ENCODE measurements at regions not wholly inside any gene's neighbourhood (a gene's known extent, or its start where the extent isn't known, plus 50 kb on each side); places are given as distances from the start of the nearest gene placed in this dataset.

DNA sequence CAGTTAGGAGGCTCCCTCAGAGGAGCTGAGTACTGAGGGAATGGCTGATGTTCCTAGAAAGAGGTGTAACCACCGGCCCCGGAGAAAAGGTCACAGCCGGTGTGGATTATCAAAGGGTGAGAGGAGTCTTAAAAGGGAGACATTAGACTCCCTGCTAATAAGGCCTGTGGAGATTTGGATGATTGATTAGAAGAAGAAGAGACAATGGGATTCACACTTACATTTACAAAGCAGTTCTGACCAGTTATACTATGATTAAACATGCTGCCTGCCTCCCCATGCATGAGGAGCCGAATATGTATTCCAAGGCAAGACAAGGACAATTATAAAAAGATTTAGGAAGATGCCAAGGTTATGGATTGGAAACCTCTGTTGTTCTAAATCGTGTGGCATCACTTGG lies 302.4 kb downstream of the SLC4A3 start:
- Histone ChIP-seq H3K36me3 (replicated peaks in 1 of 2; ENCODE audit: control insufficient read depth in 1 of 2, insufficient read depth in 2 of 2, low read length in 2 of 2) (no peaks in the 10 kb centered on the region), H2AFZ (ENCODE audit: low read length) (no peak overlapping the region), H3K4me3 (replicated peaks in 1 of 3; ENCODE audit: insufficient read depth in 1 of 3, low read depth in 2 of 3, low read length in 3 of 3) (no peak overlapping the region), H4K20me1 (ENCODE audit: insufficient read depth, low read length) (no peaks in the 10 kb centered on the region), H3K4me1 (ENCODE audit: insufficient read depth, low read length) (no peaks in the 10 kb centered on the region), H3K9ac (ENCODE audit: insufficient read depth, low read depth, low read length) (no peak overlapping the region), H3K4me2 (ENCODE audit: low read depth, low read length) (no peak overlapping the region), H3K27ac (ENCODE audit: extremely low read length, insufficient read depth, low read length) (no peak overlapping the region), H3K79me2 (ENCODE audit: insufficient read depth, low read length) (no peaks in the 10 kb centered on the region), H3K27me3 (ENCODE audit: control insufficient read depth in 1 of 2, insufficient read depth in 2 of 2, low read length in 2 of 2) (no peaks in the 10 kb centered on the region; a peak in 1 of 5 replicates), H3K9me3 (ENCODE audit: low read length) (no peaks in the 10 kb centered on the region)
- CTCF ChIA-PET (ENCODE audit: low intra/inter-chr PET ratio, low total read pairs): no interaction called here
- FAIRE-seq (no peak), ATAC-seq (no peak), DNase-seq (ENCODE audit: low spot score) (no peak)
- POLR2A ChIA-PET: no interaction called here
- BruUV-seq (replicated peaks): no TSS peak
- 9% methylated on average over 5 of the region's 5 CpGs for WGBS (ENCODE audit: low lambda C conversion rate)
- intact Hi-C loops (cut with micrococcal nuclease; ENCODE audit: unreplicated experiment) (no loop called here), in situ Hi-C loops (cut with HindIII; ENCODE audit: extremely low pct_ligation_motif_present, low pct_unique_long_range_greater_than_20kb) (no loop called here)
- TF ChIP-seq TARDBP (CRISPR knock-in tag; IDR thresholded peaks at IDR 0.05) (no peak), KLF9 (CRISPR knock-in tag; IDR thresholded peaks at IDR 0.05; ENCODE audit: low read depth) (no peak), ZNF570 (CRISPR knock-in tag; IDR thresholded peaks at IDR 0.05; ENCODE audit: borderline replicate concordance) (no peak), CREM (IDR thresholded peaks at IDR 0.05) (no peak), CREM (CRISPR knock-in tag; IDR thresholded peaks at IDR 0.05) (no peak), KDM6A (CRISPR knock-in tag; IDR thresholded peaks at IDR 0.05; ENCODE audit: low read depth) (no peak), SRSF1 (optimal IDR thresholded peaks at IDR 0.05; ENCODE audit: low read depth, low read length) (no peak), PHF5A (CRISPR knock-in tag; IDR thresholded peaks at IDR 0.05; ENCODE audit: low read depth, unreplicated experiment) (no peak), FOSL2 (CRISPR knock-in tag; IDR thresholded peaks at IDR 0.05) (no peak), BRCA1 (CRISPR knock-in tag; IDR thresholded peaks at IDR 0.05) (no peak), SIX4 (CRISPR knock-in tag; IDR thresholded peaks at IDR 0.05) (no peak), ETV6 (CRISPR knock-in tag; conservative IDR thresholded peaks at IDR 0.05) (no peak)
- TF ChIP-seq, protein P1, sequence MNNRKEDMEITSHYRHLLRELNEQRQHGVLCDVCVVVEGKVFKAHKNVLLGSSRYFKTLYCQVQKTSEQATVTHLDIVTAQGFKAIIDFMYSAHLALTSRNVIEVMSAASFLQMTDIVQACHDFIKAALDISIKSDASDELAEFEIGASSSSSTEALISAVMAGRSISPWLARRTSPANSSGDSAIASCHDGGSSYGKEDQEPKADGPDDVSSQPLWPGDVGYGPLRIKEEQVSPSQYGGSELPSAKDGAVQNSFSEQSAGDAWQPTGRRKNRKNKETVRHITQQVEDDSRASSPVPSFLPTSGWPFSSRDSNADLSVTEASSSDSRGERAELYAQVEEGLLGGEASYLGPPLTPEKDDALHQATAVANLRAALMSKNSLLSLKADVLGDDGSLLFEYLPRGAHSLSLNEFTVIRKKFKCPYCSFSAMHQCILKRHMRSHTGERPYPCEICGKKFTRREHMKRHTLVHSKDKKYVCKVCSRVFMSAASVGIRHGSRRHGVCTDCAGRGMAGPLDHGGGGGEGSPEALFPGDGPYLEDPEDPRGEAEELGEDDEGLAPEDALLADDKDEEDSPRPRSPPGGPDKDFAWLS (CRISPR knock-in tag; IDR thresholded peaks at IDR 0.05; ENCODE audit: borderline replicate concordance): no peak
- TF ChIP-seq, protein P2, sequence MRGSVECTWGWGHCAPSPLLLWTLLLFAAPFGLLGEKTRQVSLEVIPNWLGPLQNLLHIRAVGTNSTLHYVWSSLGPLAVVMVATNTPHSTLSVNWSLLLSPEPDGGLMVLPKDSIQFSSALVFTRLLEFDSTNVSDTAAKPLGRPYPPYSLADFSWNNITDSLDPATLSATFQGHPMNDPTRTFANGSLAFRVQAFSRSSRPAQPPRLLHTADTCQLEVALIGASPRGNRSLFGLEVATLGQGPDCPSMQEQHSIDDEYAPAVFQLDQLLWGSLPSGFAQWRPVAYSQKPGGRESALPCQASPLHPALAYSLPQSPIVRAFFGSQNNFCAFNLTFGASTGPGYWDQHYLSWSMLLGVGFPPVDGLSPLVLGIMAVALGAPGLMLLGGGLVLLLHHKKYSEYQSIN (CRISPR knock-in tag; IDR thresholded peaks at IDR 0.05; ENCODE audit: borderline replicate concordance): no peak
- TF ChIP-seq, protein P3, sequence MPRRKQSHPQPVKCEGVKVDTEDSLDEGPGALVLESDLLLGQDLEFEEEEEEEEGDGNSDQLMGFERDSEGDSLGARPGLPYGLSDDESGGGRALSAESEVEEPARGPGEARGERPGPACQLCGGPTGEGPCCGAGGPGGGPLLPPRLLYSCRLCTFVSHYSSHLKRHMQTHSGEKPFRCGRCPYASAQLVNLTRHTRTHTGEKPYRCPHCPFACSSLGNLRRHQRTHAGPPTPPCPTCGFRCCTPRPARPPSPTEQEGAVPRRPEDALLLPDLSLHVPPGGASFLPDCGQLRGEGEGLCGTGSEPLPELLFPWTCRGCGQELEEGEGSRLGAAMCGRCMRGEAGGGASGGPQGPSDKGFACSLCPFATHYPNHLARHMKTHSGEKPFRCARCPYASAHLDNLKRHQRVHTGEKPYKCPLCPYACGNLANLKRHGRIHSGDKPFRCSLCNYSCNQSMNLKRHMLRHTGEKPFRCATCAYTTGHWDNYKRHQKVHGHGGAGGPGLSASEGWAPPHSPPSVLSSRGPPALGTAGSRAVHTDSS (CRISPR knock-in tag; conservative IDR thresholded peaks at IDR 0.05): no peak
